IMR-90 (cell line): ENCODE measurements at regions not wholly inside any gene's neighbourhood (a gene's known extent, or its start where the extent isn't known, plus 50 kb on each side); places are given as distances from the start of the nearest gene placed in this dataset.

ENCODE experiments used
- ATAC-seq: fragments of 200-7000 bp; cut with Tn5 transposase; 2 replicates; pipeline ENCODE4 v1.9.1; 2020; ENCODE audit warnings: low read depth, mild to moderate bottlenecking, moderate library complexity
- BruUV-seq: library from RNA; stranded (reverse); fragments of 400-500 nt; replicated peaks from 2 replicates; lab custom pipeline; 2021; lab: Mats Ljungman, UMichigan
- CTCF ChIA-PET: fragments of 300-600 bp; formaldehyde crosslinking; extraction: SDS; loops from one replicate; lab custom pipeline; 2021; ENCODE audit warnings: antibody characterized with exemption; lab: Yijun Ruan, JAX
- POLR2A ChIA-PET: fragments of 300-600 bp; sonication (Branson Sonifier 250); formaldehyde crosslinking; loops from one replicate; lab custom pipeline; 2022; ENCODE audit warnings: antibody characterized with exemption; ENCODE audit not compliant: unreplicated experiment; lab: Charles Lee
- DNase-seq: peaks from one replicate; pipeline ENCODE4 v3.0.0; 2013
- H2AFZ ChIP-seq: replicated peaks from 2 replicates; pipeline ENCODE3; 2013; ENCODE audit warnings: low read length, mild to moderate bottlenecking; ENCODE audit not compliant: poor library complexity
- H2AK5ac ChIP-seq: 2 replicates; pipeline ENCODE4 v1.6.1; 2013; ENCODE audit warnings: low read depth, low read length, inconsistent platforms
- H2AK9ac ChIP-seq: replicated peaks from 2 replicates; pipeline ENCODE3; 2013; ENCODE audit warnings: mild to moderate bottlenecking, low read depth, low read length, moderate library complexity; ENCODE audit not compliant: poor library complexity
- H2BK120ac ChIP-seq: 2 replicates; pipeline ENCODE4 v1.6.1; 2013; ENCODE audit warnings: low read depth, low read length, inconsistent platforms
- H2BK15ac ChIP-seq: 3 replicates; pipeline ENCODE4 v1.6.1; 2013; ENCODE audit warnings: low read depth, low read length, inconsistent platforms
- H2BK20ac ChIP-seq: 2 replicates; pipeline ENCODE4 v1.6.1; 2013; ENCODE audit warnings: low read depth, mild to moderate bottlenecking, inconsistent platforms, low read length, moderate library complexity
- H2BK5ac ChIP-seq: 2 replicates; pipeline ENCODE4 v1.6.1; 2013; ENCODE audit warnings: mild to moderate bottlenecking, low read depth, low read length, inconsistent platforms; ENCODE audit not compliant: poor library complexity, severe bottlenecking
- H3K14ac ChIP-seq: replicated peaks from 2 replicates; pipeline ENCODE4 v1.6.1; 2013; ENCODE audit warnings: low read depth, low read length, inconsistent platforms
- H3K18ac ChIP-seq: 2 replicates; pipeline ENCODE4 v1.6.1; 2013; ENCODE audit warnings: low read depth, low read length, control low read depth
- H3K23ac ChIP-seq: 2 replicates; pipeline ENCODE4 v1.6.1; 2013; ENCODE audit warnings: low read depth, low read length, inconsistent platforms
- H3K27ac ChIP-seq: 2 replicates; pipeline ENCODE4 v1.5.1; 2013; ENCODE audit warnings: mild to moderate bottlenecking, control low read depth, low read length; ENCODE audit not compliant: insufficient read depth
- H3K27me3 ChIP-seq: 2 replicates; pipeline ENCODE4 v1.6.1; 2013; ENCODE audit warnings: low read length; ENCODE audit not compliant: control insufficient read depth, insufficient read depth
- H3K36me3 ChIP-seq: 2 replicates; pipeline ENCODE4 v1.6.1; 2013; ENCODE audit warnings: low read length, mixed read lengths; ENCODE audit not compliant: control insufficient read depth, insufficient read depth
- H3K4ac ChIP-seq: 2 replicates; pipeline ENCODE4 v1.6.1; 2013; ENCODE audit warnings: low read depth, low read length, inconsistent platforms
- H3K4me1 ChIP-seq: 2 replicates; pipeline ENCODE4 v1.6.1; 2013; ENCODE audit warnings: low read length, mixed read lengths; ENCODE audit not compliant: control insufficient read depth, insufficient read depth
- H3K4me2 ChIP-seq: 2 replicates; pipeline ENCODE4 v1.6.1; 2013; ENCODE audit warnings: low read depth, mild to moderate bottlenecking, control low read depth, low read length, moderate library complexity
- H3K4me3 ChIP-seq: 2 replicates; pipeline ENCODE4 v1.5.1; 2013; ENCODE audit warnings: low read depth, mild to moderate bottlenecking, control low read depth, low read length, moderate library complexity; ENCODE audit not compliant: insufficient read depth
- H3K56ac ChIP-seq: 2 replicates; pipeline ENCODE4 v1.6.1; 2013; ENCODE audit warnings: low read length, inconsistent platforms; ENCODE audit not compliant: insufficient read depth; ENCODE audit errors: extremely low read depth
- H3K79me1 ChIP-seq, 2 experiments: 2 replicates each; pipeline ENCODE4 v1.6.1; 2013; ENCODE audit warnings: low read length in 2 of 2, inconsistent platforms in 1 of 2, low read depth in 1 of 2
- H3K9ac ChIP-seq: 2 replicates; pipeline ENCODE4 v1.6.1; 2013; ENCODE audit warnings: low read depth, low read length, control low read depth
- H3K9me1 ChIP-seq: 2 replicates; pipeline ENCODE4 v1.6.1; 2013; ENCODE audit warnings: low read length, inconsistent platforms; ENCODE audit not compliant: insufficient read depth
- H3K9me3 ChIP-seq: 2 replicates; pipeline ENCODE4 v1.6.1; 2013; ENCODE audit warnings: low read length; ENCODE audit not compliant: control insufficient read depth, insufficient read depth
- H4K20me1 ChIP-seq: 2 replicates; pipeline ENCODE4 v1.6.1; 2013; ENCODE audit warnings: low read length, inconsistent platforms; ENCODE audit not compliant: insufficient read depth
- H4K5ac ChIP-seq: 2 replicates; pipeline ENCODE4 v1.6.1; 2013; ENCODE audit warnings: mild to moderate bottlenecking, low read depth, low read length, control low read depth
- H4K8ac ChIP-seq, 2 experiments: 2 replicates each; pipeline ENCODE4 v1.6.1; 2013; ENCODE audit warnings: low read depth in 2 of 2, low read length in 2 of 2, control low read depth in 1 of 2, inconsistent platforms in 1 of 2
- H4K91ac ChIP-seq: 2 replicates; pipeline ENCODE4 v1.6.1; 2013; ENCODE audit warnings: low read depth, low read length, inconsistent platforms; ENCODE audit not compliant: insufficient read depth
- CEBPB ChIP-seq: IDR thresholded peaks from 2 replicates; pipeline ENCODE4 v1.6.1; 2012; ENCODE audit warnings: low read depth, low read length, improper control_type of control experiment
- CTCF ChIP-seq: conservative IDR thresholded peaks from 2 replicates; pipeline ENCODE4 v1.5.1; 2012; ENCODE audit warnings: mild to moderate bottlenecking, low read depth, low read length, improper control_type of control experiment
- FOS ChIP-seq: fragments of 150-350 bp; IDR thresholded peaks from 2 replicates; pipeline ENCODE4 v1.6.1; 2016; ENCODE audit warnings: low read depth, low read length
- MAFK ChIP-seq: IDR thresholded peaks from 2 replicates; pipeline ENCODE4 v1.6.1; 2012; ENCODE audit warnings: low read depth, low read length, improper control_type of control experiment
- MAZ ChIP-seq: IDR thresholded peaks from 2 replicates; pipeline ENCODE4 v1.6.1; 2012; ENCODE audit warnings: low read depth, mild to moderate bottlenecking, low read length, improper control_type of control experiment, moderate library complexity, borderline replicate concordance
- MXI1 ChIP-seq: IDR thresholded peaks from 2 replicates; pipeline ENCODE4 v1.6.1; 2012; ENCODE audit warnings: low read depth, mild to moderate bottlenecking, low read length, moderate library complexity, borderline replicate concordance
- RAD21 ChIP-seq: IDR thresholded peaks from 2 replicates; pipeline ENCODE4 v1.6.1; 2012; ENCODE audit warnings: low read length, improper control_type of control experiment
- RCOR1 ChIP-seq: IDR thresholded peaks from 2 replicates; pipeline ENCODE4 v1.6.1; 2012; ENCODE audit warnings: mild to moderate bottlenecking, low read length, improper control_type of control experiment; ENCODE audit not compliant: insufficient replicate concordance
- RFX5 ChIP-seq: IDR thresholded peaks from 2 replicates; pipeline ENCODE4 v1.8.0; 2012; ENCODE audit warnings: low read depth, mild to moderate bottlenecking, low read length, moderate library complexity
- WGBS, 2 experiments: methylation state at CpG; one replicate each; pipeline versions ENCODE4 v1.1.5 to v1.1.7; 2013; ENCODE audit warnings: missing lambda C conversion rate in 2 of 2; ENCODE audit not compliant: insufficient read length in 1 of 2; ENCODE audit errors: extremely low coverage in 2 of 2; 5-methylcytosine and 5-hydroxymethylcytosine counted together
- dilution Hi-C: fragments of 300-500 bp; cut with HindIII; formaldehyde crosslinking; loops from one replicate; pipeline ENCODE4 v1.14.3; 2018; ENCODE audit warnings: low sequenced_read_pairs; ENCODE audit not compliant: unreplicated experiment
- in situ Hi-C: fragments of 300-500 bp; cut with MboI; formaldehyde crosslinking; loops from 3 replicates; pipeline ENCODE4 v1.14.3; 2019; ENCODE audit warnings: low sequenced_read_pairs, inconsistent platforms, mixed read lengths
- intact Hi-C: fragments of 100-400 bp; cut with micrococcal nuclease; formaldehyde crosslinking; loops from 2 replicates; pipeline ENCODE4 v1.10.0; 2022
- TF ChIP-seq, protein P1 (sequence below): fragments of 150-350 bp; IDR thresholded peaks from 2 replicates; pipeline ENCODE4 v1.6.1; 2017; ENCODE audit warnings: mild to moderate bottlenecking, antibody characterized with exemption, low read length, low read depth

- dilution Hi-C loops, result no loop called here
Measured at GRCh38 chr11:37830529-37830928, 1232.5 kb upstream of the RAG2 start.

More at GRCh38 chr11:37830529-37830928, 1232.5 kb upstream of the RAG2 start:
- Histone ChIP-seq H3K14ac (no peak overlapping the region), H4K8ac (no peak overlapping the region), H4K20me1 (no peaks in the 10 kb centered on the region), H3K79me1 (no peaks in the 10 kb centered on the region), H3K36me3 (no peaks in the 10 kb centered on the region), H2BK15ac (no peak overlapping the region), H3K23ac (no peak overlapping the region), H2AFZ (no peak overlapping the region), H3K9ac (no peak overlapping the region), H3K4ac (no peak overlapping the region), H2AK5ac (no peak overlapping the region), H3K4me3 (no peak overlapping the region), H2AK9ac (no peak overlapping the region), H2BK20ac (no peak overlapping the region), H3K4me2 (no peak overlapping the region), H2BK5ac (no peak overlapping the region), H3K9me3 (no peaks in the 10 kb centered on the region), H4K5ac (no peak overlapping the region), H3K27ac (no peak overlapping the region), H3K56ac (no peak overlapping the region), H2BK120ac (no peak overlapping the region), H3K9me1 (no peaks in the 10 kb centered on the region), H4K91ac (no peak overlapping the region), H3K18ac (no peak overlapping the region), H3K4me1 (no peaks in the 10 kb centered on the region), H3K27me3 (no peaks in the 10 kb centered on the region)
- ATAC-seq (no peak), DNase-seq (no peak)
- CTCF ChIA-PET, result no interaction called here
- no peak for TF ChIP-seq MXI1
- TF ChIP-seq, protein P1, sequence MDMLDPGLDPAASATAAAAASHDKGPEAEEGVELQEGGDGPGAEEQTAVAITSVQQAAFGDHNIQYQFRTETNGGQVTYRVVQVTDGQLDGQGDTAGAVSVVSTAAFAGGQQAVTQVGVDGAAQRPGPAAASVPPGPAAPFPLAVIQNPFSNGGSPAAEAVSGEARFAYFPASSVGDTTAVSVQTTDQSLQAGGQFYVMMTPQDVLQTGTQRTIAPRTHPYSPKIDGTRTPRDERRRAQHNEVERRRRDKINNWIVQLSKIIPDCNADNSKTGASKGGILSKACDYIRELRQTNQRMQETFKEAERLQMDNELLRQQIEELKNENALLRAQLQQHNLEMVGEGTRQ, result no peak
- no peak for TF ChIP-seq RFX5
- TF ChIP-seq MAZ, result no peak
- no peak for TF ChIP-seq CEBPB
- TF ChIP-seq RAD21, result no peak
- no peak for TF ChIP-seq CTCF
- no peak for TF ChIP-seq RCOR1
- no peak for TF ChIP-seq FOS
- TF ChIP-seq MAFK, result no peak
- in situ Hi-C loops, result no loop called here
- no CpG with 5 or more reads among the region's 4 CpGs for WGBS, 2 experiments
- intact Hi-C loops, result no loop called here
- BruUV-seq, result no TSS peak
- POLR2A ChIA-PET, result no interaction called here
